ENCODE measurements at regions not wholly inside any gene's neighbourhood (a gene's known extent, or its start where the extent isn't known, plus 50 kb on each side); places are given as distances from the start of the nearest gene placed in this dataset.
"Not testable (repeated sequence)": the region's sequence is repeated elsewhere in the genome, so short reads cannot be mapped to it uniquely, and the experiment has no call there.

DNA sequence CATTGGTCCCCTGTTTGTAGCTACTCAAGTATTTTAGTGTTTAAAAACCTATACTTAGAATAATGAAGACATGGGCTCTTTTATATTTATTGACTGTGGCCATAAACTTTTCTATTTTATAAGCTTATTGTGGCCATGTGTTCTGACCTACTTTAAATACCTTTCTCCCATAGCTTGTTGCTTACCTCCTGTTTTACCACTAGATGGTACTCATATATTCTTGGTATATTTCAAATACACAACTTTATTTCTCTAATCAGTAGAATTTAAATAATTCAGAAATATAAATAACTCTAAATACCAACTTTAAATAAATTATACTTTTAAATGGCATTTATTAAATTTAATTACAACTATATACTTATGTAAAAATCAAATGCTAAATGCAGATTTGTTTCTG lies 498.0 kb downstream of the PRDM9 start:
- TF ChIP-seq, protein P1, sequence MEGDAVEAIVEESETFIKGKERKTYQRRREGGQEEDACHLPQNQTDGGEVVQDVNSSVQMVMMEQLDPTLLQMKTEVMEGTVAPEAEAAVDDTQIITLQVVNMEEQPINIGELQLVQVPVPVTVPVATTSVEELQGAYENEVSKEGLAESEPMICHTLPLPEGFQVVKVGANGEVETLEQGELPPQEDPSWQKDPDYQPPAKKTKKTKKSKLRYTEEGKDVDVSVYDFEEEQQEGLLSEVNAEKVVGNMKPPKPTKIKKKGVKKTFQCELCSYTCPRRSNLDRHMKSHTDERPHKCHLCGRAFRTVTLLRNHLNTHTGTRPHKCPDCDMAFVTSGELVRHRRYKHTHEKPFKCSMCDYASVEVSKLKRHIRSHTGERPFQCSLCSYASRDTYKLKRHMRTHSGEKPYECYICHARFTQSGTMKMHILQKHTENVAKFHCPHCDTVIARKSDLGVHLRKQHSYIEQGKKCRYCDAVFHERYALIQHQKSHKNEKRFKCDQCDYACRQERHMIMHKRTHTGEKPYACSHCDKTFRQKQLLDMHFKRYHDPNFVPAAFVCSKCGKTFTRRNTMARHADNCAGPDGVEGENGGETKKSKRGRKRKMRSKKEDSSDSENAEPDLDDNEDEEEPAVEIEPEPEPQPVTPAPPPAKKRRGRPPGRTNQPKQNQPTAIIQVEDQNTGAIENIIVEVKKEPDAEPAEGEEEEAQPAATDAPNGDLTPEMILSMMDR (IDR thresholded peaks at IDR 0.05): no peak
- DNase-seq: no peak
- Histone ChIP-seq H3K27me3 (no peaks in the 10 kb centered on the region), H3K4me1 (no peaks in the 10 kb centered on the region), H3K9me3 (no peaks in the 10 kb centered on the region), H3K4me3 (no peak overlapping the region), H3K36me3 (no peaks in the 10 kb centered on the region), H3K27ac (no peak overlapping the region)
- intact Hi-C loops (cut with DNase I; ENCODE audit: low total_unique reads): no loop called here

DNA sequence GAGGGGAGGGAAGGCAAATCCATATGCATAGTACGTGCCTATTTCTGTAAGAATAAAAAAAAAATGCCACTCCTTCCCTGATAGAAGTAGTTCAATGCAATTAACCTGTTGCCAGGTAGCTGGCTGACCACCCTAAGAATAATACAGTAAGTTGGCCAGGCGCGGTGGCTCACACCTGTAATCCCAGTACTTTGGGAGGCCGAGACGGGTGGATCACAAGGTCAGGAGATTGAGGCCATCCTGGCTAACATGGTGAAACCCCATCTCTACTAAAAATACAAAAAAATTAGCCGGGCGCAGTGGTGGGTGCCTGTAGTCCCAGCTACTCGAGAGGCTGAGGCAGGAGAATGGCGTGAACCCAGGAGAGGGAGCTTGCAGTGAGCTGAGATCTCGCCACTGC lies 510.3 kb downstream of the PRDM9 start:
- not testable (repeated sequence) for DNase-seq

GRCh38 chr5:24026288-24026687 lies 518.9 kb downstream of the PRDM9 start:
- intact Hi-C loops (cut with DNase I; ENCODE audit: low total_unique reads): no loop called here
- no peak overlapping the region for H3K4me3 ChIP-seq
- H3K4me1 ChIP-seq: no peaks in the 10 kb centered on the region
- no peak overlapping the region for H3K27ac ChIP-seq
- TF ChIP-seq, protein P1 (IDR thresholded peaks at IDR 0.05): no peak
- H3K27me3 ChIP-seq: no peaks in the 10 kb centered on the region
- H3K36me3 ChIP-seq: no peaks in the 10 kb centered on the region
- DNase-seq: no peak
- H3K9me3 ChIP-seq: peaks cover 0 to 9% (median 5%) of the 10 kb centered on the region in 3 donors

More for the DNA sequence above, 510.3 kb downstream of the PRDM9 start:
- H3K4me3 ChIP-seq; H3K4me1 ChIP-seq; H3K27me3 ChIP-seq; H3K36me3 ChIP-seq; H3K9me3 ChIP-seq; intact Hi-C loops (cut with DNase I; ENCODE audit: low total_unique reads); H3K27ac ChIP-seq: not testable (repeated sequence)

DNA sequence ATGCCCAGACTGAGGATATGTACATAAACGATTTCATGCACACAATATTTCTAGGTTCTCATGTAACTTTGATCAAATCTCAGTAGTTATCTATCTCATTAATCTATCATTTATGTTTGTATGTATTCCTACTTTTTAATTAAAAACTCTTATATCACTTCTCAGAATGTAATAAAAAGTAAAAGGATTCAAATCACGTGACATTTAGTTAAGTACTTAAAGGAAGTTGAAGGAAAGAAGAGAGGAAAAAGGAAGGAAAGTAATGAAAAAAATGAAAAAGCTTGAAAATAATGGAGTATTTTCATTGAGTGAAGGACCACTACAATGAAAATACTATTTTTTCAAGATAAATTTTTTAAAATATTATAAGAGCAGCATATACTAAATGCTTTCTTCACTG lies 535.3 kb downstream of the PRDM9 start:
- no peak overlapping the region for H3K27ac ChIP-seq
- no peak for DNase-seq
- TF ChIP-seq, protein P1 (IDR thresholded peaks at IDR 0.05): no peak
- no peaks in the 10 kb centered on the region for H3K4me1 ChIP-seq
- H3K9me3 ChIP-seq: no peaks in the 10 kb centered on the region
- intact Hi-C loops (cut with DNase I; ENCODE audit: low total_unique reads): no loop called here
- no peak overlapping the region for H3K4me3 ChIP-seq
- no peaks in the 10 kb centered on the region for H3K27me3 ChIP-seq
- H3K36me3 ChIP-seq: no peaks in the 10 kb centered on the region

GRCh38 chr5:24045046-24045445 lies 537.6 kb downstream of the PRDM9 start:
- H3K4me3 ChIP-seq: no peak overlapping the region
- H3K4me1 ChIP-seq: no peaks in the 10 kb centered on the region
- TF ChIP-seq, protein P1 (IDR thresholded peaks at IDR 0.05): no peak
- no peaks in the 10 kb centered on the region for H3K27me3 ChIP-seq
- intact Hi-C loops (cut with DNase I; ENCODE audit: low total_unique reads): no loop called here
- no peaks in the 10 kb centered on the region for H3K36me3 ChIP-seq
- DNase-seq: no peak
- H3K9me3 ChIP-seq: no peaks in the 10 kb centered on the region
- H3K27ac ChIP-seq: no peak overlapping the region

- TF ChIP-seq, protein P1 (IDR thresholded peaks at IDR 0.05): no peak
- Histone ChIP-seq H3K27ac (no peak overlapping the region), H3K4me1 (no peaks in the 10 kb centered on the region), H3K9me3 (no peaks in the 10 kb centered on the region), H3K4me3 (no peak overlapping the region), H3K36me3 (no peaks in the 10 kb centered on the region), H3K27me3 (no peaks in the 10 kb centered on the region)
- no peak for DNase-seq
- intact Hi-C loops (cut with DNase I; ENCODE audit: low total_unique reads): no loop called here
Measured at GRCh38 chr5:24053737-24054136, 546.3 kb downstream of the PRDM9 start.

All from tibial artery (tissue), 4 donors.